Keratinocyte (primary cell): ENCODE measurements at regions not wholly inside any gene's neighbourhood (a gene's known extent, or its start where the extent isn't known, plus 50 kb on each side); places are given as distances from the start of the nearest gene placed in this dataset.

Experiments used
- DNase-seq: peaks from one replicate; pipeline ENCODE4 v3.0.0-alpha.2; 2011; ENCODE audit warnings: low read depth, missing footprints, low spot score
- FAIRE-seq: peaks from 2 replicates; lab custom pipeline; 2011; peaks lifted over from hg19 to GRCh38; lab: Jason Lieb, UNC
- H2AFZ ChIP-seq: 2 replicates; pipeline ENCODE4 v1.6.0; 2012; ENCODE audit warnings: low read length, control low read depth, inconsistent platforms; ENCODE audit not compliant: control insufficient read depth
- H3K27ac ChIP-seq: 2 replicates; pipeline ENCODE4 v1.5.1; 2011; ENCODE audit warnings: low read length; ENCODE audit not compliant: control insufficient read depth, insufficient read depth
- H3K27me3 ChIP-seq: 3 replicates; pipeline ENCODE4 v1.6.0; 2011; ENCODE audit warnings: low read length; ENCODE audit not compliant: control insufficient read depth, insufficient read depth; ENCODE audit errors: extremely low read depth
- H3K36me3 ChIP-seq, 2 experiments: 2 replicates in 1 of 2; 3 replicates in 1 of 2; pipeline ENCODE4 v1.5.1; 2011; ENCODE audit warnings: low read length in 2 of 2, mild to moderate bottlenecking in 1 of 2; ENCODE audit not compliant: control insufficient read depth in 2 of 2, insufficient read depth in 2 of 2; ENCODE audit errors: extremely low read depth in 1 of 2
- H3K4me1 ChIP-seq: 3 replicates; pipeline ENCODE4 v1.5.1; 2011; ENCODE audit warnings: low read length; ENCODE audit not compliant: control insufficient read depth, insufficient read depth; ENCODE audit errors: extremely low read depth
- H3K4me2 ChIP-seq: 3 replicates; pipeline ENCODE4 v1.6.0; 2011; ENCODE audit warnings: low read depth, low read length; ENCODE audit not compliant: control insufficient read depth, insufficient read depth; ENCODE audit errors: extremely low read depth
- H3K4me3 ChIP-seq, 3 experiments: fragments of 200-600 bp in 1 of 3; sonication (generic) in 1 of 3; 2 replicates in 2 of 3; 3 replicates in 1 of 3; pipeline ENCODE4 v1.5.1; 2011 to 2016; ENCODE audit warnings: low read length in 3 of 3, mild to moderate bottlenecking in 3 of 3, control low read depth in 2 of 3, inconsistent platforms in 1 of 3, low read depth in 1 of 3, mixed read lengths in 1 of 3, mixed run types in 1 of 3, moderate library complexity in 1 of 3; ENCODE audit not compliant: control insufficient read depth in 2 of 3, insufficient read depth in 2 of 3; ENCODE audit errors: extremely low read depth in 1 of 3
- H3K79me2 ChIP-seq: 2 replicates; pipeline ENCODE4 v1.6.0; 2012; ENCODE audit warnings: low read length; ENCODE audit not compliant: control insufficient read depth, insufficient read depth
- H3K9ac ChIP-seq: 3 replicates; pipeline ENCODE4 v1.6.0; 2011; ENCODE audit warnings: low read length; ENCODE audit not compliant: control insufficient read depth, insufficient read depth; ENCODE audit errors: extremely low read depth
- H3K9me1 ChIP-seq: 3 replicates; pipeline ENCODE4 v1.6.0; 2011; ENCODE audit warnings: low read length; ENCODE audit not compliant: control insufficient read depth, insufficient read depth; ENCODE audit errors: extremely low read depth
- H3K9me3 ChIP-seq: 2 replicates; pipeline ENCODE4 v1.5.1; 2012; ENCODE audit warnings: low read depth, low read length; ENCODE audit not compliant: control insufficient read depth
- H4K20me1 ChIP-seq: 3 replicates; pipeline ENCODE4 v1.6.0; 2011; ENCODE audit warnings: low read length; ENCODE audit not compliant: control insufficient read depth, insufficient read depth; ENCODE audit errors: extremely low read depth
- EZH2 ChIP-seq: IDR thresholded peaks from one replicate; pipeline ENCODE4 v1.6.1; 2012; ENCODE audit warnings: inconsistent platforms, mild to moderate bottlenecking, low read length, moderate library complexity
- dilution Hi-C: fragments of 300-500 bp; cut with MboI; formaldehyde crosslinking; loops from one replicate; pipeline ENCODE4 v1.7.0; 2020; ENCODE audit warnings: low sequenced_read_pairs; ENCODE audit not compliant: extremely low pct_ligation_motif_present
- TF ChIP-seq, protein P1 (sequence below), 3 experiments: IDR thresholded peaks in 1 of 3; conservative IDR thresholded peaks in 1 of 3; optimal IDR thresholded peaks in 1 of 3; 2 replicates in 2 of 3; 3 replicates in 1 of 3; pipeline versions ENCODE3 to v1.5.1; 2011; ENCODE audit warnings: low read length in 3 of 3, mild to moderate bottlenecking in 3 of 3, moderate library complexity in 2 of 3, control low read depth in 1 of 3, inconsistent platforms in 1 of 3; ENCODE audit not compliant: insufficient read depth in 2 of 3; ENCODE audit errors: extremely low read depth in 1 of 3

DNA sequence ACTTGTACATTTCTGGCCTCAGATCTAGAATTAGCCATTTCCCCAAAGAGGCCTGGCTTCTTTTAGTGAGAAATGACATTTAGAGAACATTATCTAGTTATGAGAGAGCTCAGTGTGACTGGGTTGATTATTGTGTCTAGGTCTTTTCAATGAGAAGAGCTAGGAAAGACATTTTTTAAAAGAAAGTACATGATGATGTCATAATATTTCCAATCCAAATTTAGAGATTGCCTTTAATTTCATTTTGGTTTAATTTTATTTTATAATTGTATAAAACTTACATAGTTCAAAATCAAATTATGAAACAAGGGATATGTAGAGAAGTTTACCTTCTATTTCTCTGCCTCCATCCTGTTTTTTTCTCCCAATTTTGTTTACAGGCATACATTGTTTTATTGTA is 354.9 kb downstream of the TMEM135 start:
- no peak overlapping the region for H3K4me2 ChIP-seq
- DNase-seq, result no peak
- no peaks in the 10 kb centered on the region for H3K9me3 ChIP-seq
- no peak for FAIRE-seq
- dilution Hi-C loops, result no loop called here
- no peak overlapping the region for H2AFZ ChIP-seq
- no peaks in the 10 kb centered on the region for H3K36me3 ChIP-seq
- H3K4me1 ChIP-seq, result peaks cover 8% of the 10 kb centered on the region
- no peaks in the 10 kb centered on the region for H3K27me3 ChIP-seq
- H4K20me1 ChIP-seq, result no peaks in the 10 kb centered on the region
- H3K79me2 ChIP-seq, result no peaks in the 10 kb centered on the region
- TF ChIP-seq, protein P1, sequence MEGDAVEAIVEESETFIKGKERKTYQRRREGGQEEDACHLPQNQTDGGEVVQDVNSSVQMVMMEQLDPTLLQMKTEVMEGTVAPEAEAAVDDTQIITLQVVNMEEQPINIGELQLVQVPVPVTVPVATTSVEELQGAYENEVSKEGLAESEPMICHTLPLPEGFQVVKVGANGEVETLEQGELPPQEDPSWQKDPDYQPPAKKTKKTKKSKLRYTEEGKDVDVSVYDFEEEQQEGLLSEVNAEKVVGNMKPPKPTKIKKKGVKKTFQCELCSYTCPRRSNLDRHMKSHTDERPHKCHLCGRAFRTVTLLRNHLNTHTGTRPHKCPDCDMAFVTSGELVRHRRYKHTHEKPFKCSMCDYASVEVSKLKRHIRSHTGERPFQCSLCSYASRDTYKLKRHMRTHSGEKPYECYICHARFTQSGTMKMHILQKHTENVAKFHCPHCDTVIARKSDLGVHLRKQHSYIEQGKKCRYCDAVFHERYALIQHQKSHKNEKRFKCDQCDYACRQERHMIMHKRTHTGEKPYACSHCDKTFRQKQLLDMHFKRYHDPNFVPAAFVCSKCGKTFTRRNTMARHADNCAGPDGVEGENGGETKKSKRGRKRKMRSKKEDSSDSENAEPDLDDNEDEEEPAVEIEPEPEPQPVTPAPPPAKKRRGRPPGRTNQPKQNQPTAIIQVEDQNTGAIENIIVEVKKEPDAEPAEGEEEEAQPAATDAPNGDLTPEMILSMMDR (optimal IDR thresholded peaks at IDR 0.05 in 1 of 3, IDR thresholded peaks at IDR 0.05 in 1 of 3, conservative IDR thresholded peaks at IDR 0.05 in 1 of 3; ENCODE audit: extremely low read depth in 1 of 3, insufficient read depth in 2 of 3, low read length in 3 of 3), result no peak
- TF ChIP-seq EZH2, result no peak
- H3K9ac ChIP-seq, result no peak overlapping the region
- no peak overlapping the region for H3K27ac ChIP-seq
- no peak overlapping the region for H3K4me3 ChIP-seq
- H3K9me1 ChIP-seq, result no peaks in the 10 kb centered on the region

DNA sequence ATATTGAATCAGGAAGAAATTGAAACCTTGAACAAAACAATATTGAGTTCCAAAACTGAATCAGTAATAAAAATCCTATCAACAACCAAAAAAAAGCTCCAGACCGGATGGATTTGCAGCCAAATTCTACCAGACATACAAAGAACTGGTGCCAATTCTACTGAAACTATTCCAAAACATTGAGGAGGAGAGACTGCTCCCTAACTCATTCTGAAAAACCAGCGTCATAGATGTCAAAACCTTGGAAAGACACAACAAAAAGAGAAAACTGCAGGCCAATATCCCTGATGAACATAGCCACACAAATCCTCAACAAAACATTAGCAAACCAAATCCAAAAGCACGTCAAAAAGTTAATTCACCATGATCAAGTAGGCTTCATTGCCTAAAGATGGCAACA is 353.8 kb downstream of the TMEM135 start:
- H3K9me3 ChIP-seq, result no peaks in the 10 kb centered on the region
- no peak overlapping the region for H3K4me2 ChIP-seq
- TF ChIP-seq, protein P1 (optimal IDR thresholded peaks at IDR 0.05 in 1 of 3, IDR thresholded peaks at IDR 0.05 in 1 of 3, conservative IDR thresholded peaks at IDR 0.05 in 1 of 3; ENCODE audit: extremely low read depth in 1 of 3, insufficient read depth in 2 of 3, low read length in 3 of 3), result no peak
- no peak for TF ChIP-seq EZH2
- H3K79me2 ChIP-seq, result no peaks in the 10 kb centered on the region
- dilution Hi-C loops, result no loop called here
- H2AFZ ChIP-seq, result no peak overlapping the region
- H3K9ac ChIP-seq, result no peak overlapping the region
- no peak for FAIRE-seq
- no peak overlapping the region for H3K27ac ChIP-seq
- peaks cover 5% of the 10 kb centered on the region for H3K4me1 ChIP-seq
- no peaks in the 10 kb centered on the region for H3K27me3 ChIP-seq
- H4K20me1 ChIP-seq, result no peaks in the 10 kb centered on the region
- H3K9me1 ChIP-seq, result no peaks in the 10 kb centered on the region
- H3K4me3 ChIP-seq, result no peak overlapping the region
- DNase-seq, result no peak
- no peaks in the 10 kb centered on the region for H3K36me3 ChIP-seq
